ENCODE measurements at regions not wholly inside any gene's neighbourhood (a gene's known extent, or its start where the extent isn't known, plus 50 kb on each side); places are given as distances from the start of the nearest gene placed in this dataset.
"Not testable (repeated sequence)": the region's sequence is repeated elsewhere in the genome, so short reads cannot be mapped to it uniquely, and the experiment has no call there.

- peaks cover 0 to 3% of the 10 kb centered on the region in 2 donors for H3K9me3 Mint-ChIP-seq
- no peak overlapping the region for H3K27ac Mint-ChIP-seq
- no peaks in the 10 kb centered on the region for H3K4me1 Mint-ChIP-seq (ENCODE audit: low read depth in 2 of 2)
- no peaks in the 10 kb centered on the region for H3K36me3 Mint-ChIP-seq (ENCODE audit: insufficient read depth)
- DNase-seq, result no peak
- H3K27me3 Mint-ChIP-seq, result no peaks in the 10 kb centered on the region
- no peak for ATAC-seq (replicated peaks)
- no peak overlapping the region for H3K4me3 Mint-ChIP-seq
Observed at GRCh38 chr6:8947900-8948299, 512.6 kb upstream of the SLC35B3 start.

- no peak for ATAC-seq (replicated peaks)
- Mint-ChIP-seq H3K27ac (no peak overlapping the region), H3K4me3 (no peak overlapping the region), H3K27me3 (no peaks in the 10 kb centered on the region), H3K4me1 (ENCODE audit: low read depth in 2 of 2) (no peaks in the 10 kb centered on the region), H3K36me3 (ENCODE audit: insufficient read depth) (no peaks in the 10 kb centered on the region), H3K9me3 (peaks cover 0 to 2% of the 10 kb centered on the region in 2 donors)
- no peak for DNase-seq
Observed at GRCh38 chr6:8944548-8944947, 509.2 kb upstream of the SLC35B3 start.

- no peak overlapping the region for H3K4me3 Mint-ChIP-seq
- no peak for DNase-seq
- no peak for ATAC-seq (replicated peaks)
- peaks cover 0 to under 1% of the 10 kb centered on the region in 2 donors for H3K9me3 Mint-ChIP-seq
- no peaks in the 10 kb centered on the region for H3K4me1 Mint-ChIP-seq (ENCODE audit: low read depth in 2 of 2)
- H3K27ac Mint-ChIP-seq, result no peak overlapping the region
- H3K27me3 Mint-ChIP-seq, result no peaks in the 10 kb centered on the region
- no peaks in the 10 kb centered on the region for H3K36me3 Mint-ChIP-seq (ENCODE audit: insufficient read depth)
Observed at GRCh38 chr6:8943073-8943472, 507.7 kb upstream of the SLC35B3 start.

GRCh38 chr6:8941577-8941976 lies 506.2 kb upstream of the SLC35B3 start:
- no peaks in the 10 kb centered on the region for H3K27me3 Mint-ChIP-seq
- no peak overlapping the region for H3K4me3 Mint-ChIP-seq
- no peaks in the 10 kb centered on the region for H3K4me1 Mint-ChIP-seq (ENCODE audit: low read depth in 2 of 2)
- ATAC-seq (replicated peaks) (no peak), DNase-seq (no peak)
- no peak overlapping the region for H3K27ac Mint-ChIP-seq
- H3K9me3 Mint-ChIP-seq, result peaks cover 0 to 2% of the 10 kb centered on the region in 2 donors
- no peaks in the 10 kb centered on the region for H3K36me3 Mint-ChIP-seq (ENCODE audit: insufficient read depth)

- Mint-ChIP-seq H3K27ac (no peak overlapping the region), H3K27me3 (no peaks in the 10 kb centered on the region), H3K4me1 (ENCODE audit: low read depth in 2 of 2) (no peaks in the 10 kb centered on the region), H3K9me3 (peaks cover 0 to 2% of the 10 kb centered on the region in 2 donors), H3K36me3 (ENCODE audit: insufficient read depth) (no peaks in the 10 kb centered on the region), H3K4me3 (no peak overlapping the region)
- DNase-seq, result no peak
- ATAC-seq (replicated peaks), result no peak
Observed at GRCh38 chr6:8940356-8940755, 505.0 kb upstream of the SLC35B3 start.

- Mint-ChIP-seq H3K4me3 (no peak overlapping the region), H3K9me3 (peaks cover 0 to 2% of the 10 kb centered on the region in 2 donors), H3K36me3 (ENCODE audit: insufficient read depth) (no peaks in the 10 kb centered on the region), H3K27ac (no peak overlapping the region), H3K4me1 (ENCODE audit: low read depth in 2 of 2) (no peaks in the 10 kb centered on the region), H3K27me3 (no peaks in the 10 kb centered on the region)
- DNase-seq, result no peak
- ATAC-seq (replicated peaks), result no peak
Observed at GRCh38 chr6:8939615-8940014, 504.3 kb upstream of the SLC35B3 start.

- DNase-seq (no peak), ATAC-seq (replicated peaks) (no peak)
- Mint-ChIP-seq H3K9me3 (peaks cover 0 to 2% of the 10 kb centered on the region in 2 donors), H3K27me3 (no peaks in the 10 kb centered on the region), H3K36me3 (ENCODE audit: insufficient read depth) (no peaks in the 10 kb centered on the region), H3K4me3 (no peak overlapping the region), H3K4me1 (ENCODE audit: low read depth in 2 of 2) (no peaks in the 10 kb centered on the region), H3K27ac (no peak overlapping the region)
Observed at GRCh38 chr6:8934318-8934717, 499.0 kb upstream of the SLC35B3 start.

GRCh38 chr6:8930009-8930408 lies 494.7 kb upstream of the SLC35B3 start:
- no peaks in the 10 kb centered on the region for H3K36me3 Mint-ChIP-seq (ENCODE audit: insufficient read depth)
- no peak overlapping the region for H3K27ac Mint-ChIP-seq
- ATAC-seq (replicated peaks) (no peak), DNase-seq (no peak)
- H3K9me3 Mint-ChIP-seq, result peaks cover 0 to 6% of the 10 kb centered on the region in 2 donors
- H3K4me1 Mint-ChIP-seq (ENCODE audit: low read depth in 2 of 2), result no peaks in the 10 kb centered on the region
- no peaks in the 10 kb centered on the region for H3K27me3 Mint-ChIP-seq
- H3K4me3 Mint-ChIP-seq, result no peak overlapping the region

GRCh38 chr6:8920244-8920643 lies 484.9 kb upstream of the SLC35B3 start:
- not testable (repeated sequence) for H3K27ac Mint-ChIP-seq; H3K4me3 Mint-ChIP-seq; H3K27me3 Mint-ChIP-seq; H3K4me1 Mint-ChIP-seq (ENCODE audit: low read depth in 2 of 2); ATAC-seq (replicated peaks); DNase-seq; H3K36me3 Mint-ChIP-seq (ENCODE audit: insufficient read depth); H3K9me3 Mint-ChIP-seq

- Mint-ChIP-seq H3K27ac (no peak overlapping the region), H3K9me3 (peaks cover 8 to 12% of the 10 kb centered on the region in 2 donors), H3K4me3 (no peak overlapping the region), H3K4me1 (ENCODE audit: low read depth in 2 of 2) (no peaks in the 10 kb centered on the region), H3K27me3 (no peaks in the 10 kb centered on the region), H3K36me3 (ENCODE audit: insufficient read depth) (no peaks in the 10 kb centered on the region)
- ATAC-seq (replicated peaks), result no peak
- no peak for DNase-seq
Observed at GRCh38 chr6:8918196-8918595, 482.9 kb upstream of the SLC35B3 start.

GRCh38 chr6:8914700-8915099 lies 479.4 kb upstream of the SLC35B3 start:
- H3K9me3 Mint-ChIP-seq, result peaks cover 14 to 18% of the 10 kb centered on the region in 2 donors
- H3K4me3 Mint-ChIP-seq, result no peak overlapping the region
- H3K36me3 Mint-ChIP-seq (ENCODE audit: insufficient read depth), result no peaks in the 10 kb centered on the region
- DNase-seq (no peak), ATAC-seq (replicated peaks) (no peak)
- no peaks in the 10 kb centered on the region for H3K27me3 Mint-ChIP-seq
- H3K27ac Mint-ChIP-seq, result no peak overlapping the region
- no peaks in the 10 kb centered on the region for H3K4me1 Mint-ChIP-seq (ENCODE audit: low read depth in 2 of 2)

GRCh38 chr6:8908638-8909037 lies 473.3 kb upstream of the SLC35B3 start:
- Mint-ChIP-seq H3K9me3 (peaks cover 14 to 21% of the 10 kb centered on the region in 2 donors), H3K36me3 (ENCODE audit: insufficient read depth) (no peaks in the 10 kb centered on the region), H3K27me3 (no peaks in the 10 kb centered on the region), H3K27ac (no peak overlapping the region), H3K4me3 (no peak overlapping the region), H3K4me1 (ENCODE audit: low read depth in 2 of 2) (no peaks in the 10 kb centered on the region)
- ATAC-seq (replicated peaks) (no peak), DNase-seq (no peak)

GRCh38 chr6:8906699-8907098 lies 471.4 kb upstream of the SLC35B3 start:
- H3K9me3 Mint-ChIP-seq, result peaks cover 10 to 14% of the 10 kb centered on the region in 2 donors
- no peak for DNase-seq
- no peak for ATAC-seq (replicated peaks)
- no peak overlapping the region for H3K4me3 Mint-ChIP-seq
- H3K36me3 Mint-ChIP-seq (ENCODE audit: insufficient read depth), result no peaks in the 10 kb centered on the region
- H3K4me1 Mint-ChIP-seq (ENCODE audit: low read depth in 2 of 2), result no peaks in the 10 kb centered on the region
- no peaks in the 10 kb centered on the region for H3K27me3 Mint-ChIP-seq
- H3K27ac Mint-ChIP-seq, result no peak overlapping the region

- DNase-seq, result no peak
- no peak for ATAC-seq (replicated peaks)
- H3K27me3 Mint-ChIP-seq, result no peaks in the 10 kb centered on the region
- no peaks in the 10 kb centered on the region for H3K36me3 Mint-ChIP-seq (ENCODE audit: insufficient read depth)
- H3K4me1 Mint-ChIP-seq (ENCODE audit: low read depth in 2 of 2), result no peaks in the 10 kb centered on the region
- no peak overlapping the region for H3K4me3 Mint-ChIP-seq
- H3K27ac Mint-ChIP-seq, result no peak overlapping the region
- peaks cover 8 to 14% of the 10 kb centered on the region in 2 donors for H3K9me3 Mint-ChIP-seq
Observed at GRCh38 chr6:8905757-8906156, 470.4 kb upstream of the SLC35B3 start.

- H3K9me3 Mint-ChIP-seq, result peaks cover 8 to 14% of the 10 kb centered on the region in 2 donors
- no peaks in the 10 kb centered on the region for H3K4me1 Mint-ChIP-seq (ENCODE audit: low read depth in 2 of 2)
- H3K27ac Mint-ChIP-seq, result no peak overlapping the region
- H3K27me3 Mint-ChIP-seq, result no peaks in the 10 kb centered on the region
- H3K4me3 Mint-ChIP-seq, result no peak overlapping the region
- H3K36me3 Mint-ChIP-seq (ENCODE audit: insufficient read depth), result no peaks in the 10 kb centered on the region
- DNase-seq (no peak), ATAC-seq (replicated peaks) (no peak)
Observed at GRCh38 chr6:8904754-8905153, 469.4 kb upstream of the SLC35B3 start.

All from effector memory CD8-positive, alpha-beta T cell (primary cell).